PFSK-1 (cell line): ENCODE measurements at regions not wholly inside any gene's neighbourhood (a gene's known extent, or its start where the extent isn't known, plus 50 kb on each side); places are given as distances from the start of the nearest gene placed in this dataset.

Source experiments
- FOXP2 ChIP-seq: optimal IDR thresholded peaks from 2 replicates; pipeline ENCODE3; 2011; ENCODE audit warnings: borderline replicate concordance, control low read depth, inconsistent platforms; ENCODE audit not compliant: insufficient read depth; ENCODE audit errors: extremely low read length, extremely low read depth
- POLR2AphosphoS5 ChIP-seq: IDR thresholded peaks from 2 replicates; pipeline ENCODE4 v1.6.1; 2012; ENCODE audit warnings: low read depth, mild to moderate bottlenecking, control low read depth, low read length, moderate library complexity
- REST ChIP-seq, 2 experiments: IDR thresholded peaks; 2 replicates each; pipeline versions ENCODE4 v1.6.1 to v1.8.0; 2011 to 2012; ENCODE audit warnings: low read depth in 2 of 2, low read length in 2 of 2, control low read depth in 1 of 2, inconsistent platforms in 1 of 2, mild to moderate bottlenecking in 1 of 2, moderate library complexity in 1 of 2; ENCODE audit not compliant: insufficient read depth in 1 of 2
- SIN3A ChIP-seq: IDR thresholded peaks from 2 replicates; pipeline ENCODE4 v1.6.1; 2012; ENCODE audit warnings: mild to moderate bottlenecking, low read length, moderate library complexity, borderline replicate concordance; ENCODE audit not compliant: insufficient read depth
- TAF1 ChIP-seq: IDR thresholded peaks from 2 replicates; pipeline ENCODE4 v1.6.1; 2012; ENCODE audit warnings: low read length, control low read depth, borderline replicate concordance; ENCODE audit not compliant: insufficient read depth

GRCh38 chr2:160976797-160977196, 183.4 kb upstream of the TANK start:
- no peak for TF ChIP-seq TAF1
- no peak for TF ChIP-seq FOXP2
- no peak for TF ChIP-seq POLR2AphosphoS5
- no peak for TF ChIP-seq REST (IDR thresholded peaks at IDR 0.05; ENCODE audit: insufficient read depth in 1 of 2, low read depth in 2 of 2, low read length in 2 of 2)
- no peak for TF ChIP-seq SIN3A

GRCh38 chr2:160977376-160977775, 182.9 kb upstream of the TANK start:
- no peak for TF ChIP-seq FOXP2
- TF ChIP-seq REST (IDR thresholded peaks at IDR 0.05; ENCODE audit: insufficient read depth in 1 of 2, low read depth in 2 of 2, low read length in 2 of 2) = no peak
- no peak for TF ChIP-seq SIN3A
- no peak for TF ChIP-seq TAF1
- no peak for TF ChIP-seq POLR2AphosphoS5

- TF ChIP-seq POLR2AphosphoS5 (no peak), SIN3A (no peak), TAF1 (no peak), REST (IDR thresholded peaks at IDR 0.05; ENCODE audit: insufficient read depth in 1 of 2, low read depth in 2 of 2, low read length in 2 of 2) (no peak), FOXP2 (no peak)
These were observed 182.4 kb upstream of the TANK start for GRCh38 chr2:160977854-160978253.

GRCh38 chr2:160984426-160985077, 175.7 kb upstream of the TANK start:
- TF ChIP-seq REST (IDR thresholded peaks at IDR 0.05; ENCODE audit: insufficient read depth in 1 of 2, low read depth in 2 of 2, low read length in 2 of 2) = no peak
- no peak for TF ChIP-seq SIN3A
- TF ChIP-seq POLR2AphosphoS5 = no peak
- TF ChIP-seq FOXP2 = no peak
- no peak for TF ChIP-seq TAF1
